GM23248 (cell line): ENCODE measurements at regions not wholly inside any gene's neighbourhood (a gene's known extent, or its start where the extent isn't known, plus 50 kb on each side); places are given as distances from the start of the nearest gene placed in this dataset.

ENCODE experiments used
- DNase-seq: peaks from one replicate; pipeline ENCODE4 v3.0.0-alpha.2; 2015
- H2AFZ ChIP-seq: fragments of 200-600 bp; sonication (generic); 2 replicates; pipeline ENCODE4 v1.6.1; 2016; ENCODE audit warnings: antibody characterized with exemption
- H3F3A ChIP-seq: fragments of 200-600 bp; sonication (generic); 2 replicates; pipeline ENCODE4 v1.6.1; 2016; ENCODE audit warnings: mild to moderate bottlenecking, antibody characterized with exemption, mixed run types; ENCODE audit not compliant: insufficient read depth
- H3K27ac ChIP-seq: fragments of 200-600 bp; sonication (generic); 2 replicates; pipeline ENCODE4 v1.5.1; 2016; ENCODE audit warnings: mild to moderate bottlenecking
- H3K27me3 ChIP-seq: fragments of 200-600 bp; sonication (generic); replicated peaks from 2 replicates; pipeline ENCODE4 v1.6.1; 2016; ENCODE audit warnings: mild to moderate bottlenecking; ENCODE audit not compliant: insufficient read depth
- H3K36me3 ChIP-seq: fragments of 200-600 bp; sonication (generic); 2 replicates; pipeline ENCODE4 v1.6.1; 2016; ENCODE audit warnings: low read depth, mild to moderate bottlenecking
- H3K4me1 ChIP-seq: fragments of 200-600 bp; sonication (generic); 2 replicates; pipeline ENCODE4 v1.6.1; 2016; ENCODE audit warnings: mild to moderate bottlenecking; ENCODE audit not compliant: insufficient read depth
- H3K4me2 ChIP-seq: fragments of 200-600 bp; sonication (generic); one replicate; pipeline ENCODE4 v1.6.1; 2016; ENCODE audit warnings: mild to moderate bottlenecking; ENCODE audit not compliant: unreplicated experiment
- H3K4me3 ChIP-seq: fragments of 200-600 bp; sonication (generic); 2 replicates; pipeline ENCODE4 v1.5.1; 2016; ENCODE audit warnings: mild to moderate bottlenecking
- H3K79me2 ChIP-seq: fragments of 200-600 bp; sonication (generic); 2 replicates; pipeline ENCODE4 v1.6.1; 2016; ENCODE audit warnings: mild to moderate bottlenecking; ENCODE audit not compliant: insufficient read depth
- H3K9ac ChIP-seq: fragments of 200-600 bp; sonication (generic); 2 replicates; pipeline ENCODE4 v1.6.1; 2016; ENCODE audit warnings: mild to moderate bottlenecking
- H3K9me2 ChIP-seq: fragments of 200-600 bp; sonication (generic); 2 replicates; pipeline ENCODE4 v1.6.1; 2016; ENCODE audit warnings: mixed run types, mild to moderate bottlenecking, moderate library complexity; ENCODE audit not compliant: insufficient read depth
- H3K9me3 ChIP-seq: fragments of 200-600 bp; sonication (generic); one replicate; pipeline ENCODE4 v1.6.1; 2017; ENCODE audit warnings: low read depth
- H4K20me1 ChIP-seq: fragments of 200-600 bp; sonication (generic); 2 replicates; pipeline ENCODE4 v1.6.0; 2016; ENCODE audit not compliant: insufficient read depth
- EZH2 ChIP-seq: fragments of 200-600 bp; sonication (generic); IDR thresholded peaks from 2 replicates; pipeline ENCODE4 v1.6.1; 2018; ENCODE audit warnings: antibody characterized with exemption, mild to moderate bottlenecking; ENCODE audit not compliant: insufficient read depth, poor library complexity, severe bottlenecking
- EZH2phosphoT487 ChIP-seq: fragments of 200-600 bp; sonication (generic); IDR thresholded peaks from 2 replicates; pipeline ENCODE4 v1.6.1; 2018; ENCODE audit warnings: antibody characterized with exemption, moderate library complexity, mild to moderate bottlenecking, low read depth; ENCODE audit not compliant: insufficient read depth
- WGBS, 2 experiments: methylation state at CpG; one replicate each; pipeline ENCODE4 v1.1.6; 2015 to 2017; ENCODE audit warnings: low lambda C conversion rate in 2 of 2, low coverage in 1 of 2; ENCODE audit errors: missing lambda C conversion rate in 2 of 2; 5-methylcytosine and 5-hydroxymethylcytosine counted together
- in situ Hi-C: fragments of 300-500 bp; cut with MboI; formaldehyde crosslinking; loops from 2 replicates; pipeline ENCODE4 v1.15.0; 2020

GRCh38 chr12:31210104-31210503 lies 115.8 kb downstream of the SINHCAF start:
- no peak overlapping the region for H3K27ac ChIP-seq
- 95 to 98% methylated on average over 3 of the region's 3 CpGs for WGBS, 2 experiments
- no peak for DNase-seq
- H3K4me1 ChIP-seq: no peaks in the 10 kb centered on the region
- H3K27me3 ChIP-seq: no peaks in the 10 kb centered on the region
- H3K36me3 ChIP-seq: no peaks in the 10 kb centered on the region
- in situ Hi-C loops: no loop called here
- no peaks in the 10 kb centered on the region for H4K20me1 ChIP-seq
- H2AFZ ChIP-seq: no peak overlapping the region
- no peak overlapping the region for H3K4me2 ChIP-seq
- no peaks in the 10 kb centered on the region for H3K79me2 ChIP-seq
- no peak for TF ChIP-seq EZH2phosphoT487
- no peak for TF ChIP-seq EZH2
- H3K9ac ChIP-seq: no peak overlapping the region
- H3K4me3 ChIP-seq: no peak overlapping the region
- H3K9me3 ChIP-seq: no peaks in the 10 kb centered on the region
- no peaks in the 10 kb centered on the region for H3K9me2 ChIP-seq
- no peaks in the 10 kb centered on the region; the same call in 1 of the 2 replicates for H3F3A ChIP-seq

- no peak for TF ChIP-seq EZH2
- no peak for TF ChIP-seq EZH2phosphoT487
- 79 to 81% methylated on average over 1 of the region's 1 CpG for WGBS, 2 experiments
- Histone ChIP-seq H2AFZ (no peak overlapping the region), H3K4me3 (no peak overlapping the region), H3K9ac (no peak overlapping the region), H3K4me1 (no peaks in the 10 kb centered on the region), H3K36me3 (no peaks in the 10 kb centered on the region), H3K27ac (no peak overlapping the region), H3K27me3 (no peaks in the 10 kb centered on the region), H3K9me3 (no peaks in the 10 kb centered on the region), H3K4me2 (no peak overlapping the region), H3F3A (no peaks in the 10 kb centered on the region; the same call in 1 of the 2 replicates), H4K20me1 (no peaks in the 10 kb centered on the region), H3K9me2 (no peaks in the 10 kb centered on the region), H3K79me2 (no peaks in the 10 kb centered on the region)
- in situ Hi-C loops: no loop called here
- DNase-seq: no peak
These were observed 115.4 kb downstream of the SINHCAF start for GRCh38 chr12:31210541-31210940.

- WGBS, 2 experiments: 71 to 79% methylated on average over 7 of the region's 7 CpGs
These were observed 111.1 kb downstream of the SINHCAF start for GRCh38 chr12:31214626-31215517.

GRCh38 chr12:31215518-31216232 lies 110.3 kb downstream of the SINHCAF start:
- no peak for TF ChIP-seq EZH2phosphoT487
- TF ChIP-seq EZH2: no peak
- H3K27me3 ChIP-seq: peaks cover 23% of the 10 kb centered on the region
- H3K4me3 ChIP-seq: no peak overlapping the region
- H3K9me3 ChIP-seq: no peaks in the 10 kb centered on the region
- no peak overlapping the region for H3K4me2 ChIP-seq
- H3K79me2 ChIP-seq: no peaks in the 10 kb centered on the region
- H3K9me2 ChIP-seq: no peaks in the 10 kb centered on the region
- no peaks in the 10 kb centered on the region for H3K36me3 ChIP-seq
- H2AFZ ChIP-seq: no peak overlapping the region
- no peak for DNase-seq
- H3K4me1 ChIP-seq: no peaks in the 10 kb centered on the region
- 37% methylated on average over 6 of the region's 6 CpGs for WGBS, 2 experiments
- no peak overlapping the region for H3K9ac ChIP-seq
- no peaks in the 10 kb centered on the region for H4K20me1 ChIP-seq
- in situ Hi-C loops: no loop called here
- H3F3A ChIP-seq: no peaks in the 10 kb centered on the region
- no peak overlapping the region for H3K27ac ChIP-seq

More at GRCh38 chr12:31214626-31215517, 111.1 kb downstream of the SINHCAF start:
- Histone ChIP-seq H4K20me1 (no peaks in the 10 kb centered on the region), H3K4me2 (no peak overlapping the region), H3K9me2 (no peaks in the 10 kb centered on the region), H3F3A (no peaks in the 10 kb centered on the region), H3K4me1 (no peaks in the 10 kb centered on the region), H3K36me3 (no peaks in the 10 kb centered on the region), H2AFZ (no peak overlapping the region), H3K9ac (no peak overlapping the region), H3K27me3 (peaks cover 23% of the 10 kb centered on the region), H3K79me2 (no peaks in the 10 kb centered on the region), H3K4me3 (no peak overlapping the region), H3K9me3 (no peaks in the 10 kb centered on the region), H3K27ac (no peak overlapping the region)
- in situ Hi-C loops: no loop called here
- TF ChIP-seq EZH2phosphoT487 (no peak), EZH2 (no peak)
- no peak for DNase-seq
